Mucosa of descending colon (tissue), 3 donors: ENCODE measurements at regions not wholly inside any gene's neighbourhood (a gene's known extent, or its start where the extent isn't known, plus 50 kb on each side); places are given as distances from the start of the nearest gene placed in this dataset.

Source experiments
- ATAC-seq: fragments of 200-7000 bp; cut with Tn5 transposase; one replicate; pipeline ENCODE4 v1.9.1; 2020; ENCODE audit warnings: mild to moderate bottlenecking, moderate library complexity
- DNase-seq, 3 donors: peaks; one replicate each; pipeline ENCODE4 v3.0.0-alpha.2; 2020
- H3K36me3 ChIP-seq: fragments of 200-600 bp; one replicate; pipeline ENCODE4 v1.8.0; 2021; ENCODE audit warnings: low read depth, mild to moderate bottlenecking
- H3K4me1 ChIP-seq: fragments of 200-600 bp; one replicate; pipeline ENCODE4 v1.8.0; 2021; ENCODE audit warnings: low read depth, mild to moderate bottlenecking
- H3K4me3 ChIP-seq: fragments of 200-600 bp; one replicate; pipeline ENCODE4 v1.8.0; 2021; ENCODE audit warnings: mild to moderate bottlenecking
- H3K9me3 ChIP-seq: fragments of 200-600 bp; one replicate; pipeline ENCODE4 v1.8.0; 2021; ENCODE audit warnings: mild to moderate bottlenecking
- intact Hi-C, 2 donors: fragments of 100-400 bp; cut with DNase I in 1 of 2; cut with micrococcal nuclease in 1 of 2; formaldehyde crosslinking; loops; one replicate each; pipeline versions ENCODE4 v1.11.0 to v1.11.1; 2022; cut with DNase I, micrococcal nuclease
- TF ChIP-seq, protein P1 (sequence below): fragments of 200-600 bp; IDR thresholded peaks from one replicate; pipeline ENCODE4 v1.8.0; 2022; ENCODE audit warnings: antibody characterized with exemption, mild to moderate bottlenecking
- donor health status: DM: no; HTN: no; CAD: no; lungs with moderate emphysema.
- donor health status: DM: no; HTN: no; CAD: no.
- donor health status: DM: no; HTN: yes; CAD: no.

DNA sequence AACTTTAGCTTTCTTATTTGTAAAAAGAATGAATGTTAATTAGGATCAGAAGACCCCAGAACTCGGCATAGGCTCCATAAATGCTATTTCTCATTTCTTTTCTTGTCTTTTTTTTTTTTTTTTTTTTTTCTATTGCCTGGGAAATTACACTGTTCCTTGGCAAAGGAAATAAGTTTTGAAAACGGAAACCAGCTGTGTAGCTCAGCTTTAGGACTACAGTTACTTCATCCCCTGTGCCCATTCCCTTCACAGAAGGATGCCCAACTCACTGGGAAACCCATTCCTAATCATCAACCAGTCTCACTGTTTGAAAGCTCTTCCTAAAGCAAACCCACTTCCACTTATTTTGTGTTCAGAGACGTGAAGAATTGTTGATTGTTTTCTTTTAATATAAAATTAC, 254.0 kb upstream of the IL12A start:
- intact Hi-C loops: no loop called here
- DNase-seq: no peak
- TF ChIP-seq, protein P1, sequence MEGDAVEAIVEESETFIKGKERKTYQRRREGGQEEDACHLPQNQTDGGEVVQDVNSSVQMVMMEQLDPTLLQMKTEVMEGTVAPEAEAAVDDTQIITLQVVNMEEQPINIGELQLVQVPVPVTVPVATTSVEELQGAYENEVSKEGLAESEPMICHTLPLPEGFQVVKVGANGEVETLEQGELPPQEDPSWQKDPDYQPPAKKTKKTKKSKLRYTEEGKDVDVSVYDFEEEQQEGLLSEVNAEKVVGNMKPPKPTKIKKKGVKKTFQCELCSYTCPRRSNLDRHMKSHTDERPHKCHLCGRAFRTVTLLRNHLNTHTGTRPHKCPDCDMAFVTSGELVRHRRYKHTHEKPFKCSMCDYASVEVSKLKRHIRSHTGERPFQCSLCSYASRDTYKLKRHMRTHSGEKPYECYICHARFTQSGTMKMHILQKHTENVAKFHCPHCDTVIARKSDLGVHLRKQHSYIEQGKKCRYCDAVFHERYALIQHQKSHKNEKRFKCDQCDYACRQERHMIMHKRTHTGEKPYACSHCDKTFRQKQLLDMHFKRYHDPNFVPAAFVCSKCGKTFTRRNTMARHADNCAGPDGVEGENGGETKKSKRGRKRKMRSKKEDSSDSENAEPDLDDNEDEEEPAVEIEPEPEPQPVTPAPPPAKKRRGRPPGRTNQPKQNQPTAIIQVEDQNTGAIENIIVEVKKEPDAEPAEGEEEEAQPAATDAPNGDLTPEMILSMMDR: no peak
- Histone ChIP-seq H3K4me1 (no peaks in the 10 kb centered on the region), H3K36me3 (no peaks in the 10 kb centered on the region), H3K9me3 (no peaks in the 10 kb centered on the region), H3K4me3 (no peak overlapping the region)
- no peak for ATAC-seq

DNA sequence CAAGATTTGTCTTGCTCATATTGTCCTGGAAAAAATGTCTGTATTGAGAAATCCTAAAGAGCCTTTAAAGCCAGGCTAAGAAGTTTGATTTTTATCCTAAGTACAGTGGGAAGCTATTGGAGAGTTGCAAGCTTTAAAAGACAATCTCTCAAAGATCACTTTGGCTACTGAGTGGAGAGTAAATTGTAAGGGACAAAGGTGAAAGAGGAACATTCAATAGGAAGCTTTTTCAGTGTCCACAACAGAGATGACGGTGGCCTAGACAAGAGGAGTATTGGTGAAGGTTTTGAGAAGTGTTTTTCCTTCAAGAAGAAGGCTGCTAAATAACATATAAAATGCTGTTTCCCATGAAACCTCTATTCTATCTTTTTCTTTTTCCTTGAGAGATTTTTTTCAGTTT, 249.5 kb upstream of the IL12A start:
- H3K4me3 ChIP-seq: no peak overlapping the region
- ATAC-seq (no peak), DNase-seq (no peak)
- no peaks in the 10 kb centered on the region for H3K36me3 ChIP-seq
- H3K4me1 ChIP-seq: no peaks in the 10 kb centered on the region
- intact Hi-C loops: no loop called here
- TF ChIP-seq, protein P1: no peak
- H3K9me3 ChIP-seq: no peaks in the 10 kb centered on the region

DNA sequence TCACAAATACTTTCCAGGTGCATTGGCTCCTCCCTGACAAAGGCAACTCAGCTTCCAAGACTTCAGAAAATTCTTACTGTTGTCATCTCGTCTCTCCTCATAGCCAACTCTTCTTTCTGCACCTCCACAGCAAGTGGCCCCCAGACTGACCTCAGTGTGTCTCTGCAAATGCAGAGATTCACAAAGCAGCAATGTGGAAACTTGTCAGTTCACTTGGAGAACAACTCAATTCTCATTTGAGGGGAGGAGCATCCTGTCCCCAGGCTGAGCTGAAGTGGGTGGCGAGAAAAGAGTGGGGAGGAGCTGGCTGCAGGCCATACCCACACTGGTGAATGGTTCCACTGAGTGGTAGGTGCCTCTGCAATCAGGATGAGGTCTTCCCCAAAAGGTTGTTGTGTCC, 248.7 kb upstream of the IL12A start:
- DNase-seq: no peak
- Histone ChIP-seq H3K36me3 (no peaks in the 10 kb centered on the region), H3K4me1 (no peaks in the 10 kb centered on the region), H3K9me3 (no peaks in the 10 kb centered on the region), H3K4me3 (no peak overlapping the region)
- TF ChIP-seq, protein P1: no peak
- no peak for ATAC-seq
- intact Hi-C loops: no loop called here

- no peaks in the 10 kb centered on the region for H3K9me3 ChIP-seq
- DNase-seq (no peak), ATAC-seq (no peak)
- intact Hi-C loops: no loop called here
- no peaks in the 10 kb centered on the region for H3K4me1 ChIP-seq
- no peak overlapping the region for H3K4me3 ChIP-seq
- no peaks in the 10 kb centered on the region for H3K36me3 ChIP-seq
- TF ChIP-seq, protein P1: no peak
Observed at GRCh38 chr3:159741281-159741680, 247.4 kb upstream of the IL12A start.

DNA sequence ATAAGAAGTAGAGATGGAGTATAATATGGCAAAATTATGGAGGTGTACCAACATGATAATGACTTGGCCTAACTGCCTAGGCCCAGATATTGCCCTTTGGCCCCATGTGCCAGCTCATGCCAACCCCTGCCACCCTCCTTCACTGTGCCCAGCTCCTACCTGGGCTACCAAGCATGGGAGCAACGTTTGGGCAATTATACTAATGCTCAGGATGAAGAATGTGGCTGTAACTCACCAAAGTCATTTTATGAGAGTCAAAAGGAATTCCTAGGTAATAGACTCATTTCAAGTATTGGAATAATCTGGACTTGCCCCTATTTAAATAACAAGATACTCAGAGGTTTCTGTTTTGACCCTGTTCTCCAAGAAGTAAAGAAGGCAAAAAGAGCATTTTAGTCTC, 240.2 kb upstream of the IL12A start:
- Histone ChIP-seq H3K4me1 (no peaks in the 10 kb centered on the region), H3K4me3 (no peak overlapping the region), H3K9me3 (no peaks in the 10 kb centered on the region), H3K36me3 (no peaks in the 10 kb centered on the region)
- intact Hi-C loops: no loop called here
- no peak for DNase-seq
- no peak for ATAC-seq
- TF ChIP-seq, protein P1: no peak

DNA sequence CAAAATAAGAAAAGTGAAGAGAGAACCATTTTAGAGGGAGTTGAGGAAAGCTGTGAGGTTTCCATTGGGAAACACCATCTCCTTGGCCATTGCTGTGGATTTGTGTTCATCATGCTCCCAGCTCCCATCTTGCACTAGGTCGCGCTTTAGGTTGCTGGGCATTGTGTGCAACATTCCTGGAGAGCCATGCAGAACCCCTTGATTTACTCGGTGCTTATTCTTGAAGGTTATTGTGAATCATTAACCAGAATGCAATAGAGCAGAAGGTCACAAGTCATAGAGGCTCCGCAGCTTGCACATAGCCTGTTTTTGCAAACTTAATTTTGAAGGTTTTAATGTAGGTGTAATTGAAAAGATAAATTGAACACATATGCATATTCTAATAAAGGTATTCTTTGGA, 239.2 kb upstream of the IL12A start:
- Histone ChIP-seq H3K36me3 (no peaks in the 10 kb centered on the region), H3K9me3 (no peaks in the 10 kb centered on the region), H3K4me3 (no peak overlapping the region), H3K4me1 (no peaks in the 10 kb centered on the region)
- ATAC-seq: no peak
- DNase-seq: no peak
- TF ChIP-seq, protein P1: no peak
- intact Hi-C loops: no loop called here
